AG10803 (cell line): ENCODE measurements at regions not wholly inside any gene's neighbourhood (a gene's known extent, or its start where the extent isn't known, plus 50 kb on each side); places are given as distances from the start of the nearest gene placed in this dataset.

Experiments used
- DNase-seq: peaks from one replicate; pipeline ENCODE4 v3.0.0; 2010; ENCODE audit warnings: low read depth
- H3K4me3 ChIP-seq: 2 replicates; pipeline ENCODE4 v1.5.1; 2011; ENCODE audit warnings: mild to moderate bottlenecking, low read length, control low read depth
- CTCF ChIP-seq: conservative IDR thresholded peaks from 2 replicates; pipeline ENCODE4 v1.5.1; 2011; ENCODE audit warnings: mild to moderate bottlenecking, low read length, control low read depth, inconsistent platforms

- peak; percentile 56 for DNase-seq
- no peak overlapping the region for H3K4me3 ChIP-seq
- no peak for TF ChIP-seq CTCF
These were observed 322.8 kb upstream of the ANKRD30A start for GRCh38 chr10:36802490-36803153.

- no peak for TF ChIP-seq CTCF
- H3K4me3 ChIP-seq, result no peak overlapping the region
- DNase-seq, result no peak
These were observed 323.7 kb upstream of the ANKRD30A start for GRCh38 chr10:36801660-36802059.

- DNase-seq, result no peak
- no peak for TF ChIP-seq CTCF
- H3K4me3 ChIP-seq, result no peak overlapping the region
These were observed 330.4 kb upstream of the ANKRD30A start for GRCh38 chr10:36794981-36795380.

- no peak for TF ChIP-seq CTCF
- no peak for DNase-seq
These were observed 335.4 kb upstream of the ANKRD30A start for GRCh38 chr10:36789974-36790373.

GRCh38 chr10:36788152-36788551 lies 337.2 kb upstream of the ANKRD30A start:
- no peak overlapping the region for H3K4me3 ChIP-seq

More at GRCh38 chr10:36789974-36790373, 335.4 kb upstream of the ANKRD30A start:
- H3K4me3 ChIP-seq, result no peak overlapping the region

GRCh38 chr10:36783400-36783799 lies 342.0 kb upstream of the ANKRD30A start:
- no peak for DNase-seq
- H3K4me3 ChIP-seq, result no peak overlapping the region
- no peak for TF ChIP-seq CTCF

More at GRCh38 chr10:36788152-36788551, 337.2 kb upstream of the ANKRD30A start:
- no peak for TF ChIP-seq CTCF
- no peak for DNase-seq

- no peak for TF ChIP-seq CTCF
- no peak for DNase-seq
- no peak overlapping the region for H3K4me3 ChIP-seq
These were observed 343.8 kb upstream of the ANKRD30A start for GRCh38 chr10:36781570-36781969.
